Medulla oblongata (tissue), 1 donor: ENCODE measurements at regions not wholly inside any gene's neighbourhood (a gene's known extent, or its start where the extent isn't known, plus 50 kb on each side); places are given as distances from the start of the nearest gene placed in this dataset.
"Not testable (repeated sequence)": the region's sequence is repeated elsewhere in the genome, so short reads cannot be mapped to it uniquely, and the experiment has no call there.

Experiments
- DNase-seq: peaks from one replicate; pipeline ENCODE4 v3.0.0-alpha.2; 2015; ENCODE audit errors: extremely low spot score

DNA sequence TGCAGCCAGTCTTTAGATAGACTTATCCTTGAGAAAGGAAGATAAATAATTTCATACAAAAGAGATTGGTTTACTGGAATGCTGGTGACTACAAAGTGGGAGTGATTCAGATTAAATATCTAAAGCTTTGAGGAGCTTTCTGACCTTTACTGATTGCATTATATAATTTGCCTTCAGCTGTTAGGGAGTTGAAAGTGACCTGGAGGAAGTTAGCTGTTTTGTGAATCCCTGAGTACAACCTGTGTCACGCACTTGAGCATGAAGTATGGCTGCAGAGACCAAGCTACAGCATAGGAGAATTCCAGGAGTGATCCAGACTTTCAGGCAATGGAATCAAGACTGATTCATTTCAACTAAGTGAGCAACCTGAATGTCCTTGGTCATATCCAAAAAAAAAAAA is 1848.3 kb upstream of the RAG2 start:
- no peak for DNase-seq

DNA sequence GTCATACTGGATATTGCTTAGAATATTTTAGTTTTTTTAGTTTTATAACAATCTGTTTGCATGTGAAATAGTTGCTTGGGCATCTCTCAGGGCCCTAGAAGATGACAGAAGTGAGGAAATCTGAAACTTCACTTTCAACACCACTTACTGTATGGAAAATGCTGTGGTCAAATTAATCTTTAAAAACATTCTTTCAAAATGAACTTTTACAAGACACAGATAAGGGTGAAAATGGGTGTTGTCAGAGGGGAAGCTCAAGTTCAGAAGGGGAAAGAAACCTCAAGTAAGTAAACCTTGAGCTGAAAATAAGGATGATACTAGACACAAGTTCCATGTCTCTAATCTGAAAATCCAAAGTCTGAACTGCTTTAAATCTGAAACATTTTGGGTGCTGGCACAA is 1840.1 kb upstream of the RAG2 start:
- DNase-seq = no peak

DNA sequence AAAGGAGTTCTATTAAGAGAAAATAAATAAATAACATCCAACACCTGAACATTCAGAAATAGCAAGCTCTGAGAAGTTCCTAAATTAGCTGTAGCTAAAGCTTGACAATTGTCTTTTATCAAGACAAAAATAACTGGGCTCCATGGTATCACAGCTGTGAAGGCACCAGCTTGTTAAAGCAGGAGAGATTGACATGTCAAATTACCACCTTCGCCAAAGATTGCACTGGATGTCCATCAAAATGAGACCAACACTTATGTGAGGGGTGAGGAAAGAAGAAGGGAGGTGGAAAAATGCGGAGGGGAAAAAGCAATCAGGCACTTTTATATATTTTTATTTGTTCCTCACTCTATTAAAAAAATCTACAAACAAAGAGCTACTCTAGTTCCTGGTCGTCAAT is 1827.5 kb upstream of the RAG2 start:
- no peak for DNase-seq

DNA sequence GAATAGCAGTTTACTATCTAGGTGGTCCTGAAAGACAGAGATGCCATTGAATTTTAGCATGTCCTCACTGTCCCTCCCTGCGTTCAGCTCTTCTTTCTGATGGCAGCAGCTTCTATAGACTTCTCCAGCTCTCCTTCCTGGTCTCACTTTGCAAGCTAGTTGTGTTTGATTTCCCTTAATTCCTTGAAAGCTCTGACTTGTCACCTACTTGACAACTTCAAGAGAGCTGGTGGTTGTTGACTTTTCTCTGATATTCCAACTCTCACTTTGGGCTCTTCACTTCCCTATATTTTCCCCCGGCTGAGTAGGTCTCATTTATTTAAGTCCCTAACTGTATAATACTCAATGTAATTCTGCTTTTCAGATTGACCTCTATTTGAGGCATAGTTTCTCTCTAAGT is 1825.0 kb upstream of the RAG2 start:
- DNase-seq = no peak

DNA sequence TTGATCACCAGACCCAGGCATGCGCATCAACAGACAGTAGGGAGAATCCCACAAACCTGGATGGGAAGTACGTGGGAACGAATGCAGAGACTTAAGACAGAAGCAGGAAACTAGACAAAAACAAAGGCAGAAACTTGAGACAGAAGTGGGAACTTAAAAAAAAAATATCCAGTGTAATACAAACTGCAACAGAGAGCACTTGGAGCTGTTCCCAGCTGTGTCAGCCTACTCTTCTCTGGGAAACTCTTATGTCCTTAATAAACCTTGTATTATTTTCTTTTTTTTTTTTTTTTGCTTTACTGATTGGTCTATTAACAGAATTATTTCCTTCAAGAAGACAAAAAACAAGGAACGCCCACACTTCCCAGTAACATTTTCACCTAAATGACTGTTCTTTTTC is 1818.1 kb upstream of the RAG2 start:
- DNase-seq = no peak

GRCh38 chr11:38411149-38411548 is 1813.1 kb upstream of the RAG2 start:
- DNase-seq = no peak

DNA sequence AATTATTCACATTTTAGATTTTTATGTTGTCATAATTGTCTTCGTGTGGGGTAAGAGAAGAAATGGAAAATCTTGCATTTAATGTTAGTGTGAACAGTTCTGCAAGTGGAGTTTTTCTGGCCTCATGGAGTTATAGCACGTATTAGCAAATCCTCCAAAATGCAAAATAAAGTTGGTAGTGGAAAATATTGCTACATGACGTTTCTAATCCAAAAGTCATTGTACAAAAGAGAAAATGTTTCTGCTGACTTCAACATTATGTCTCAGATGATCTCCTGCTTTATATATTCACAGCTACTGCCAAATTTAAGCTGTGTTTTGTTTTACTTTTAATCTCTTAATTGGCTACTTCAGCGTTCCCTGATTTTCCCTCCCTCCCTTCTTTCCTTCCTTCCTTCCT is 1804.0 kb upstream of the RAG2 start:
- DNase-seq = no peak

DNA sequence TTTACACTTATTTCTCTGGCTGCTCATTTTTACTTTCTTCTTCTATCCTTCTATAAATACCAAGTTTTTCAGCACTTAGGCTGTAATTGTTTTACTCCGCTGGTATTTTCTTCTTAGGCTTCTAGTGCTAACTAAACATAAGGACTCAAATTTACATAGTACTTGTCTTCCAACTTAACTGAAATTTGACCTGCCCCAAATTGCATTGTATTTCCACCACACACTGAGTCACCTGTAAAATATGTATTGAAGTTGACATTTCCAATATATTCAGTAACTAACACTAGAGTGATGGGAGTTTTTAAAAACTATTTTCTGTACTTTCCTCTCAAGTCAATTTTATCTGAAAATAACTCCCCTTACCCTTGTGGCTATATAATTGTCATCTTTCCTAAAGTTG is 1794.1 kb upstream of the RAG2 start:
- no peak for DNase-seq

GRCh38 chr11:38384568-38384967 is 1786.5 kb upstream of the RAG2 start:
- DNase-seq = no peak

DNA sequence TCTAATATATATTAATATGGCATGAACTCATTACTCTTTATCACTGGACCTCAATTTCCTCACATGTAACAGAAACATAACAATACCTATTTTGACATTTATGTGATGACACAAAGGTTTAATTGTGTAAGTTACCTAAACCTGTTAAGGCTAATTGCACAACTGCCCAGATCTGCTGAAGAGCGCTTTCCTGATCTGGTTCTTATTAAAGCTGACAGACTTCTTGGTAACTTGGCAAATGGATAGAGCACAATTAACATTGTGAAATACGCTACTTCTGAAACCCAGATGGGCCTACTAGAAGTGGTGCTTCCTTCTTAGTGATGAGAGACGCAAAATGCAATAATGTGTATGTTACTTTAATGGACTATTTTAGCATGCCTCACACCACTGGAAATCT is 1767.2 kb upstream of the RAG2 start:
- DNase-seq = no peak

- DNase-seq = no peak
Observed at GRCh38 chr11:38356255-38356654, 1758.2 kb upstream of the RAG2 start.

GRCh38 chr11:38345286-38345685 is 1747.2 kb upstream of the RAG2 start:
- no peak for DNase-seq

DNA sequence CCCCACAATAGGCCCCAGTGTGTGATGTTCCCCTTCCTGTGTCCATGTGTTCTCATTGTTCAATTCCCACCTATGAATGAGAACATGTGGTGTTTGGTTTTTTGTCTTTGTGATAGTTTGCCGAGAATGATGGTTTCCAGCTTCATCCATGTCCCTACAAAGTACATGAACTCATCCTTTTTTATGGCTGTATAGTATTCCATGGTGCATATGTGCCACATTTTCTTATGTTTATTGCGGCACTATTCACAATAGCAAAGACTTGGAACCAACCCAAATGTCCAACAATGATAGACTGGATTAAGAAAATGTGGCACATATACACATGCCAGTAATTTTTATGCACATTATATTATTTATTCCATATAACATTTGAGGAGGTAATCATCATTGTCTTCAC is 1743.6 kb upstream of the RAG2 start:
- DNase-seq = not testable (repeated sequence)

DNA sequence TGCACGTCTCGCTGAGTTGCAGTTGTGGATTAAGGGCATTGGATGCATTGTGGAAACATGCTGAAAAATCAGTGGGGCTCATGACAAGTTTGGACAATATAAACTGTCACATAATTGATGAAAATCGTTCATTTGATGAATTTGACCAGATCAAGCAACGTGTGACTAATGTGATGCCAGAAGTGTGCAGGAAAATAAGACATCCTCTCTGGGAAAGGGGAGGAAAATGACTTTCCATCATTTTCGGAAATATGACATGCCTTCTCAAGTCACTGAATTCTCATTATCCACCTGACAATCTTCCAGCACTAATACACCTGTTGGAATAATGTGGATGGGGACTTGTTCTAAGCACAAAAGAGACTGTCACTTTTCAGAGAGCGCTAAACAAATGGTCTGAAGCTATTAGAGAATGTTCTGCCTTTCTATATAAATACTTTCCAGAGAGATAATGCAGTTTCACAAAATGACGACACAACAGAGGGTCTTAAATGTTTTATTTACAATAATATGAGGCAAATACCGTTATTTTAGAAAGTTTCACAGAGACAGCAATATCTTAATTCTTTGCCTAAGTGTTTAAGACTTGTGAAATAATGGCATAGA is 1741.9 kb upstream of the RAG2 start:
- DNase-seq = no peak

DNA sequence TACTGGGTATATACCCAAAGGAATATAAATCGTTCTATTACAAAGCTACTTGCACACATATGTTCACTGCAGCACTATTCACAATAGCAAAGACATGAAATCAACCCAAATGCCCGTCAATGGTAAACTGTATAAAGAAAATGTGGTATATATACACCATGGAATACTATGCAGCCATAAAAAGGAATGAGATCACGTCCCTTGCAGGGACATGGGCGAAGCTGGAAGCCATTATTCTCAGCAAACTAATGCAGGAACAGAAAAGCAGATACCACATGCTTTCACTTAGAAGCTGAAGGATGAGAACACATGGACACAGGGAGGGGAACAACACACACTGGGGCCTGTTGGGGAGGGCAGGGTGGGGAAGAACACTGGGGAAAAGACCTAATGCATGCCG is 1740.0 kb upstream of the RAG2 start:
- not testable (repeated sequence) for DNase-seq

GRCh38 chr11:38332046-38332445 is 1734.0 kb upstream of the RAG2 start:
- no peak for DNase-seq

GRCh38 chr11:38330578-38330977 is 1732.5 kb upstream of the RAG2 start:
- no peak for DNase-seq

GRCh38 chr11:38323961-38324761 is 1726.1 kb upstream of the RAG2 start:
- DNase-seq = no peak

DNA sequence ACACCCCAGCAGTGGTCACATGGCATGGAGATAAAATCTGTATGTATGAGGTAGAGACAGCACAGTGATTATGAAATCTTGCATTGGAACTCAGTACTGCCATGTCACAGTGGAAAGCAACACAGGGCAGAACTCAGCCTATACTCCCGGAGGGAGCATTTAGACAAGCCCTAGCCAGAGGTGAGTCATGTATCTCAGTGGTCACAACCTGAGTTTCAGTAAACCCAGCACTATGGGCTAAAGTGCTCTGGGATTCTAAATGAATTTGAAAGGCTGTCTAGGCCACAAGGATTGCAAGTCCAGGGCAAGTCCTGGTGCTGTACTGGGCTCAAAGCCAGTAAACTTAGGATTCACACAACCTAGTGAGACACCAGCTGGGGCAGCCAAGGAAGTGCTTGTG is 1717.1 kb upstream of the RAG2 start:
- DNase-seq = no peak

DNA sequence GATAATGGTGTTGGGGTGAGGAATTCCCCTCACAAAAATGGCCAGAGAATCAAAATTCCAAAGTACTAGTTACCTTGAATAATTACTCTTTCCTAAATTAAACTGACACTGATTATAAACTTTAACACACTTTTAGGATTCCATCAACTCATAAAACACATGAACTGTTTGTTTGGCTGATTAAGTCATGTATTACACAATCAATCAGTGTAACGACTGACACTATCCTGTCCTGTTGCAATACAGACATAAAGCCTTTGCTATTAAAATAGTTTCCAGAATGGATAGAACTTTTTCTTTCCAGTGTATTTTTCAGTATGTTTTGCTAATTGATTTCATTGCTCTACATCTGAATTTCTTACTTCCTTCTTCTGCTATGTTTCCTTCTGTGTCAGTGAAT is 1709.4 kb upstream of the RAG2 start:
- no peak for DNase-seq

DNA sequence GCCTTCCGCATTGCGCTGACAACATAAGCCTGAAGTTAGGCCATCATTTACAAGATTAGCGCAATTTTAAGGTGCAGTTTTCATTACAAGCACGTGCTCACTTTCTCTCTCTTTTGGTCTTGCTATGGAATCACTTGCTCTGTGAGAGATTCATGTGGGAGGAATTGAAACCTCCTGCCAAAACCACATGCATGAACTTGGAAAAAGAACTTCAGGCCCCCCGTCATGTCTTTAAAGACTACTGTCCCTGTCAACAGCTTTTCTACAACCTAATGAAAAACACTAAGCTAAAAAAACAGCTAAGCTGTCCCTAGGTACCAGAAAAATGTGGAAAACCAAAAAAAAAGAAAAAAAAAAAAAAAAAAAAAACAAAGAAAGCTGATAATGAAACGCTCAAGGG is 1707.6 kb upstream of the RAG2 start:
- DNase-seq = no peak

- DNase-seq = no peak
Observed at GRCh38 chr11:38304926-38305325, 1706.9 kb upstream of the RAG2 start.

DNA sequence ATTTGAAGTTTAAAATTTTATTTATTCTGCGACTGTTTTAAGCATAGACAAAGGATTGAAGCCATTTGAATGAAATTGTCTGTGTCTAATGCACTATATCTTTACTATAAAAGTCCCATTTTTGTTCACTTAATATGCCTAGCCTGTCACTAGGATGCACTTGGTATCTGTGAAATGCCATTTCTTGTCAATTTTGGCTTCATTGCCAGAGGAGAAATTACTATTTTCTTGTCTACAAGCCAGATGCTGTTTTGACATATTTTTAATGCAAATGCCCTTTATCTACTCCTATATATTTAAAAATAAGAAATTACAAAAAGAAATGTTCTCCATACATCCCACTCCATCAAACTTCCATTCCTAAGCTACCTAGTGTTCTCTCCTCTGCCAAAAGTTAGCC is 1704.5 kb upstream of the RAG2 start:
- no peak for DNase-seq

- no peak for DNase-seq
Observed at GRCh38 chr11:38300570-38300969, 1702.5 kb upstream of the RAG2 start.
